ENCODE measurements at regions not wholly inside any gene's neighbourhood (a gene's known extent, or its start where the extent isn't known, plus 50 kb on each side); places are given as distances from the start of the nearest gene placed in this dataset.

DNA sequence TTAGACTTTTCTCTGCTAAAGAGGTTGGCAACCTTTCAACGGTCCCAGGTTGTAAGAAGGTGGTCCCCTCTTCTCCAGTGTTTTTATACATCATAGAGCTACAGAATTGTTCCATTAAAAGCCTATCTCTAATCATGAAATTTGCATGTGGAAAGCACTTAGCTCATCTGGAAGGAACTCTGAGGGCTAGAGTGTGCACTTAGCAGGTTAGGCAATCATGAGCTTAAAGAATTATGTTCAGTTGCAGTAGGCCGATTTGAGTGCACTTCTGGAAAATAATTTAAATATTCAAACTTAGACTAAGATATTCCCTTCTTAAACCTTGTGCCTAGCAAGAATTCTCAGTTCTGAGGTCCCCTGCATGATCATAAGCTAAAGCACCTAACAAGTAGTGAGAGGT lies 468.7 kb downstream of the SPATA31D1 start:
- H3K27me3 Mint-ChIP-seq (ENCODE audit: low read depth) = no peaks in the 10 kb centered on the region
- peaks cover 5 to 7% of the 10 kb centered on the region in 2 experiments; a peak in 3 of 4 replicates for H3K4me1 Mint-ChIP-seq
- Histone ChIP-seq H4K5ac (ENCODE audit: insufficient read length, low read depth, low read length) (no peak overlapping the region), H3K79me1 (ENCODE audit: insufficient read depth, low read depth, low read length, poor library complexity, severe bottlenecking) (no peaks in the 10 kb centered on the region), H3K4ac (ENCODE audit: low read depth, low read length) (no peak overlapping the region), H4K20me1 (ENCODE audit: control insufficient read depth, insufficient read depth, insufficient read length) (no peaks in the 10 kb centered on the region), H3K27me3 (ENCODE audit: insufficient read depth, low read length) (no peaks in the 10 kb centered on the region), H3K79me2 (ENCODE audit: insufficient read depth, low read length) (no peaks in the 10 kb centered on the region), H3K23me2 (ENCODE audit: insufficient read length, low read depth, low read length, poor library complexity, severe bottlenecking) (no peaks in the 10 kb centered on the region), H2BK120ac (ENCODE audit: low read depth, low read length, poor library complexity, severe bottlenecking) (no peak overlapping the region), H3K27ac (ENCODE audit: insufficient read length, low read depth, low read length) (no peak overlapping the region), H3K23ac (ENCODE audit: insufficient read length, low read depth, low read length) (no peak overlapping the region), H2AK5ac (ENCODE audit: insufficient read length, low read length) (no peak overlapping the region), H3T11ph (ENCODE audit: low read length) (no peak overlapping the region), H3K56ac (ENCODE audit: insufficient read length, low read depth, low read length) (no peak overlapping the region), H3K9ac (ENCODE audit: extremely low read depth, insufficient read length, low read length) (no peak overlapping the region), H2BK20ac (ENCODE audit: low read depth, low read length, poor library complexity, severe bottlenecking) (no peak overlapping the region), H2BK15ac (ENCODE audit: low read depth, low read length) (no peak overlapping the region), H3K9me3 (ENCODE audit: control insufficient read depth, low read depth, low read length) (no peaks in the 10 kb centered on the region), H3K4me1 (ENCODE audit: insufficient read depth, low read length) (no peaks in the 10 kb centered on the region), H4K8ac (replicated peaks; ENCODE audit: insufficient read length, low read depth, low read length) (no peak overlapping the region), H2AFZ (ENCODE audit: low read length) (no peak overlapping the region), H3K18ac (ENCODE audit: insufficient read length, low read depth, low read length) (no peak overlapping the region), H3K4me2 (ENCODE audit: insufficient read depth, insufficient read length, low read length) (no peak overlapping the region), H2BK12ac (ENCODE audit: insufficient read length, low read depth, low read length) (no peak overlapping the region), H4K91ac (ENCODE audit: insufficient read length, low read depth, low read length) (no peak overlapping the region), H2BK5ac (ENCODE audit: insufficient read length, low read length) (no peak overlapping the region), H3K14ac (ENCODE audit: insufficient read depth, low read length) (no peak overlapping the region)
- WGBS (ENCODE audit: extremely low coverage, insufficient read length, low lambda C conversion rate) = no CpG with 5 or more reads among the region's 2 CpGs
- H3K4me3 Mint-ChIP-seq = no peak overlapping the region
- no peak for DNase-seq
- H3K27ac Mint-ChIP-seq = no peak overlapping the region
- H3K36me3 Mint-ChIP-seq (ENCODE audit: insufficient read depth in 1 of 3, low read depth in 3 of 3) = peaks cover 0 to 1% (median 0%) of the 10 kb centered on the region in 3 experiments; a peak in 1 of 7 replicates
- TF ChIP-seq CTCF (conservative IDR thresholded peaks at IDR 0.05) = no peak
- peaks cover 0 to 2% of the 10 kb centered on the region in 2 experiments; a peak in 3 of 5 replicates for H3K9me3 Mint-ChIP-seq
